ENCODE measurements at regions not wholly inside any gene's neighbourhood (a gene's known extent, or its start where the extent isn't known, plus 50 kb on each side); places are given as distances from the start of the nearest gene placed in this dataset.

- no peak for TF ChIP-seq CTCF (IDR thresholded peaks at IDR 0.05; ENCODE audit: poor library complexity, severe bottlenecking)
These were observed 397.8 kb upstream of the HTR2A start for GRCh38 chr13:47294691-47295090.

GRCh38 chr13:47291107-47291656 is 394.3 kb upstream of the HTR2A start:
- Histone ChIP-seq H3K27ac (ENCODE audit: poor library complexity, severe bottlenecking) (no peak overlapping the region), H3K9me3 (ENCODE audit: severe bottlenecking) (no peaks in the 10 kb centered on the region), H3K36me3 (ENCODE audit: low read depth) (no peaks in the 10 kb centered on the region), H3K4me1 (ENCODE audit: insufficient read depth, poor library complexity, severe bottlenecking) (no peaks in the 10 kb centered on the region), H3K27me3 (ENCODE audit: insufficient read depth, poor library complexity, severe bottlenecking) (no peaks in the 10 kb centered on the region), H3K4me3 (ENCODE audit: severe bottlenecking) (no peak overlapping the region)
- no peak for ATAC-seq (ENCODE audit: low read depth)
- DNase-seq (ENCODE audit: low spot score), result no peak
- no peak for TF ChIP-seq CTCF (IDR thresholded peaks at IDR 0.05; ENCODE audit: poor library complexity, severe bottlenecking)

More at GRCh38 chr13:47294691-47295090, 397.8 kb upstream of the HTR2A start:
- no peaks in the 10 kb centered on the region for H3K9me3 ChIP-seq (ENCODE audit: severe bottlenecking)
- H3K27ac ChIP-seq (ENCODE audit: poor library complexity, severe bottlenecking), result no peak overlapping the region
- no peak for DNase-seq (ENCODE audit: low spot score)
- peaks cover 11% of the 10 kb centered on the region for H3K4me1 ChIP-seq (ENCODE audit: insufficient read depth, poor library complexity, severe bottlenecking)
- no peaks in the 10 kb centered on the region for H3K27me3 ChIP-seq (ENCODE audit: insufficient read depth, poor library complexity, severe bottlenecking)
- no peak overlapping the region for H3K4me3 ChIP-seq (ENCODE audit: severe bottlenecking)
- no peaks in the 10 kb centered on the region for H3K36me3 ChIP-seq (ENCODE audit: low read depth)
- no peak for ATAC-seq (ENCODE audit: low read depth)

- Histone ChIP-seq H3K4me3 (ENCODE audit: severe bottlenecking) (no peak overlapping the region), H3K27ac (ENCODE audit: poor library complexity, severe bottlenecking) (no peak overlapping the region), H3K27me3 (ENCODE audit: insufficient read depth, poor library complexity, severe bottlenecking) (no peaks in the 10 kb centered on the region), H3K4me1 (ENCODE audit: insufficient read depth, poor library complexity, severe bottlenecking) (no peaks in the 10 kb centered on the region), H3K9me3 (ENCODE audit: severe bottlenecking) (no peaks in the 10 kb centered on the region), H3K36me3 (ENCODE audit: low read depth) (no peaks in the 10 kb centered on the region)
- ATAC-seq (ENCODE audit: low read depth), result peak; percentile 97
- no peak for DNase-seq (ENCODE audit: low spot score)
- no peak for TF ChIP-seq CTCF (IDR thresholded peaks at IDR 0.05; ENCODE audit: poor library complexity, severe bottlenecking)
These were observed 392.7 kb upstream of the HTR2A start for GRCh38 chr13:47289567-47289966.

- no peak for ATAC-seq (ENCODE audit: low read depth)
- H3K36me3 ChIP-seq (ENCODE audit: low read depth), result no peaks in the 10 kb centered on the region
- H3K4me1 ChIP-seq (ENCODE audit: insufficient read depth, poor library complexity, severe bottlenecking), result no peaks in the 10 kb centered on the region
- no peak for TF ChIP-seq CTCF (IDR thresholded peaks at IDR 0.05; ENCODE audit: poor library complexity, severe bottlenecking)
- H3K9me3 ChIP-seq (ENCODE audit: severe bottlenecking), result no peaks in the 10 kb centered on the region
- no peak for DNase-seq (ENCODE audit: low spot score)
- H3K27me3 ChIP-seq (ENCODE audit: insufficient read depth, poor library complexity, severe bottlenecking), result no peaks in the 10 kb centered on the region
- H3K27ac ChIP-seq (ENCODE audit: poor library complexity, severe bottlenecking), result no peak overlapping the region
- no peak overlapping the region for H3K4me3 ChIP-seq (ENCODE audit: severe bottlenecking)
These were observed 391.7 kb upstream of the HTR2A start for GRCh38 chr13:47288546-47288945.

- Histone ChIP-seq H3K4me3 (ENCODE audit: severe bottlenecking) (no peak overlapping the region), H3K36me3 (ENCODE audit: low read depth) (no peaks in the 10 kb centered on the region), H3K27me3 (ENCODE audit: insufficient read depth, poor library complexity, severe bottlenecking) (no peaks in the 10 kb centered on the region), H3K9me3 (ENCODE audit: severe bottlenecking) (no peaks in the 10 kb centered on the region), H3K4me1 (ENCODE audit: insufficient read depth, poor library complexity, severe bottlenecking) (no peaks in the 10 kb centered on the region), H3K27ac (ENCODE audit: poor library complexity, severe bottlenecking) (no peak overlapping the region)
- DNase-seq (ENCODE audit: low spot score), result no peak
- TF ChIP-seq CTCF (IDR thresholded peaks at IDR 0.05; ENCODE audit: poor library complexity, severe bottlenecking), result no peak
- ATAC-seq (ENCODE audit: low read depth), result no peak
These were observed 390.5 kb upstream of the HTR2A start for GRCh38 chr13:47287291-47287751.

Measured in RWPE2 (cell line).